Activated gamma-delta T cell treated with anti-CD3 and anti-CD28 coated beads, Interleukin-2, amount 50 U/mL, for 16 hours (primary cell): ENCODE measurements at regions not wholly inside any gene's neighbourhood (a gene's known extent, or its start where the extent isn't known, plus 50 kb on each side); places are given as distances from the start of the nearest gene placed in this dataset.

Experiments
- DNase-seq: peaks from one replicate; pipeline ENCODE4 v3.0.0-alpha.2; 2020; ENCODE audit warnings: low read depth

- no peak for DNase-seq
Measured at GRCh38 chr2:226030788-226031646, 631.5 kb downstream of the NYAP2 start.

- no peak for DNase-seq
Measured at GRCh38 chr2:226030369-226030768, 630.9 kb downstream of the NYAP2 start.

- DNase-seq = no peak
Measured at GRCh38 chr2:226023946-226024345, 624.4 kb downstream of the NYAP2 start.

- DNase-seq = no peak
Measured at GRCh38 chr2:226023383-226023782, 623.9 kb downstream of the NYAP2 start.

GRCh38 chr2:226020956-226021355, 621.4 kb downstream of the NYAP2 start:
- DNase-seq = no peak

- DNase-seq = no peak
Measured at GRCh38 chr2:226020176-226020575, 620.7 kb downstream of the NYAP2 start.

GRCh38 chr2:226018641-226019040, 619.1 kb downstream of the NYAP2 start:
- no peak for DNase-seq

GRCh38 chr2:226017537-226017936, 618.0 kb downstream of the NYAP2 start:
- no peak for DNase-seq

- no peak for DNase-seq
Measured at GRCh38 chr2:226017107-226017506, 617.6 kb downstream of the NYAP2 start.

- DNase-seq = no peak
Measured at GRCh38 chr2:226011716-226012450, 612.4 kb downstream of the NYAP2 start.

GRCh38 chr2:226002438-226002837, 602.9 kb downstream of the NYAP2 start:
- no peak for DNase-seq

GRCh38 chr2:226001716-226002115, 602.2 kb downstream of the NYAP2 start:
- no peak for DNase-seq

- no peak for DNase-seq
Measured at GRCh38 chr2:225999692-226000091, 600.2 kb downstream of the NYAP2 start.

- DNase-seq = no peak
Measured at GRCh38 chr2:225998653-225999052, 599.1 kb downstream of the NYAP2 start.

GRCh38 chr2:225998116-225998515, 598.6 kb downstream of the NYAP2 start:
- DNase-seq = no peak

GRCh38 chr2:225996462-225996828, 596.9 kb downstream of the NYAP2 start:
- DNase-seq = no peak

GRCh38 chr2:225995796-225996461, 596.4 kb downstream of the NYAP2 start:
- no peak for DNase-seq

- no peak for DNase-seq
Measured at GRCh38 chr2:225994748-225995405, 595.4 kb downstream of the NYAP2 start.

- DNase-seq = no peak
Measured at GRCh38 chr2:225993430-225993829, 593.9 kb downstream of the NYAP2 start.

GRCh38 chr2:225989809-225990208, 590.3 kb downstream of the NYAP2 start:
- no peak for DNase-seq

- DNase-seq = no peak
Measured at GRCh38 chr2:225980372-225980771, 580.9 kb downstream of the NYAP2 start.

GRCh38 chr2:225971433-225971832, 571.9 kb downstream of the NYAP2 start:
- DNase-seq = no peak
